Mammary epithelial cell (primary cell): ENCODE measurements at regions not wholly inside any gene's neighbourhood (a gene's known extent, or its start where the extent isn't known, plus 50 kb on each side); places are given as distances from the start of the nearest gene placed in this dataset.

Experiments used
- CTCF ChIP-seq, 2 donors: IDR thresholded peaks in 1 of 2; conservative IDR thresholded peaks in 1 of 2; 2 replicates each; pipeline ENCODE4 v1.5.1; 2011 to 2012; ENCODE audit warnings: inconsistent platforms in 2 of 2, low read length in 2 of 2, mild to moderate bottlenecking in 2 of 2, control low read depth in 1 of 2, low read depth in 1 of 2; ENCODE audit not compliant: insufficient read depth in 1 of 2; ENCODE audit errors: extremely low read depth in 1 of 2
- EZH2 ChIP-seq: IDR thresholded peaks from 2 replicates; pipeline ENCODE4 v1.6.1; 2012; ENCODE audit warnings: low read length, inconsistent platforms, borderline replicate concordance

GRCh38 chr4:155487210-155487609, 110.4 kb upstream of the MAP9 start:
- TF ChIP-seq CTCF (conservative IDR thresholded peaks at IDR 0.05 in 1 of 2, IDR thresholded peaks at IDR 0.05 in 1 of 2; ENCODE audit: extremely low read depth in 1 of 2, insufficient read depth in 1 of 2, low read depth in 1 of 2, low read length in 2 of 2) (no peak), EZH2 (no peak)
